Natural killer cell treated with Interleukin-12 subunit alpha and Interleukin-12 subunit beta and Interleukin-15 and Interleukin-18, amount 100 ng/mL, for 72 hours (primary cell): ENCODE measurements at regions not wholly inside any gene's neighbourhood (a gene's known extent, or its start where the extent isn't known, plus 50 kb on each side); places are given as distances from the start of the nearest gene placed in this dataset.
"Not testable (repeated sequence)": the region's sequence is repeated elsewhere in the genome, so short reads cannot be mapped to it uniquely, and the experiment has no call there.

Experiments used
- ATAC-seq, 2 donors: fragments of 150-1000 bp; cut with Tn5 transposase in 1 of 2; sonication (Bioruptor Pico), chemical (Tn5 transposase) in 1 of 2; 2 replicates each; pipeline ENCODE4 v1.10.0; 2021
- DNase-seq: peaks from one replicate; pipeline ENCODE4 v3.0.0; 2022; ENCODE audit warnings: low spot score
- H3K27ac Mint-ChIP-seq, 2 donors: 1 replicate in 1 of 2; 2 replicates in 1 of 2; pipeline ENCODE4 v1.8.0; 2022; ENCODE audit warnings: mixed read lengths in 2 of 2, mild to moderate bottlenecking in 1 of 2, moderate library complexity in 1 of 2
- H3K27me3 Mint-ChIP-seq, 2 donors: 1 replicate in 1 of 2; 2 replicates in 1 of 2; pipeline ENCODE4 v1.8.0; 2022; ENCODE audit warnings: mixed read lengths in 2 of 2
- H3K36me3 Mint-ChIP-seq: one replicate; pipeline ENCODE4 v1.8.0; 2022; ENCODE audit warnings: mixed read lengths
- H3K4me1 Mint-ChIP-seq, 2 donors: 1 replicate in 1 of 2; 2 replicates in 1 of 2; pipeline ENCODE4 v1.8.0; 2022; ENCODE audit warnings: low read depth in 2 of 2, mixed read lengths in 2 of 2, mild to moderate bottlenecking in 1 of 2
- H3K4me3 Mint-ChIP-seq: one replicate; pipeline ENCODE4 v1.8.0; 2022; ENCODE audit warnings: mixed read lengths
- H3K9me3 Mint-ChIP-seq: 2 replicates; pipeline ENCODE4 v1.8.0; 2022; ENCODE audit warnings: mixed read lengths

DNA sequence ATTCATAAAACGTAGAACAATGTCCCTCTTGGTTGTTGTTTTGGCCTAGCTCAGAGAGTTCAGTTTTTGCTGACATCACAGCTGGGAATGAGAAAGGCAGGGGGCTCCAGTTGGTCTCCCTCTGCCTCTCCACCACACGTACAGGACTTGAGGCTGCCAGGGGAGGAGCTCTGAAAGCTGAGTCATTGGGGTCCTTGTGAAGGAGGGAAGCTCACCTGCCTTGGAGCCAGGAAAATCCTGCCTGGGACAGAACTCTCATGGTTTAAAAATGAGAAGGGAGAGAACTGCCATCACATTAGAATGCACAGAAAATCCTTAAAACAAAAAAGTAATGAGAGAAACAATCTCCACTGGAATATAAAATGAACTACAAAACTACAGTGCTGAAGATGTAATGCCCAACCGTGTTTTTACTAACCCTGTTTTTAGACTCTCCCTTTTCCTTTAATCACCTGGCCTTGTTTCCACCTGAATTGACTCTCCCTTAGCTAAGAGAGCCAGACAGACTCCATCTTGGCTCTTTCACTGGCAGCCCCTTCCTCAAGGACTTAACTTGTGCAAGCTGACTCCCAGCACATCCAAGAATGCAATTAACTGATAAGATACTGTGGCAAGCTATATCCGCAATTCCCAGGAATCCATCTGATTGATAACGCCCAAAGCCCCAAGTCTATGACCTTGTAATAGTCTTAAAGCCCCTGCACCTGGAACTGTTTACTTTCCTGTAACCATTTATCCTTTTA, 58.6 kb upstream of the TARP start:
- H3K27me3 Mint-ChIP-seq, H3K36me3 Mint-ChIP-seq, H3K9me3 Mint-ChIP-seq, ATAC-seq, DNase-seq: not testable (repeated sequence)
- Mint-ChIP-seq H3K4me1 (peaks cover 83 to 88% of the 10 kb centered on the region in 2 donors), H3K4me3 (peak overlapping the region; percentile 91), H3K27ac (peak overlapping the region; percentile 98 to 99)

DNA sequence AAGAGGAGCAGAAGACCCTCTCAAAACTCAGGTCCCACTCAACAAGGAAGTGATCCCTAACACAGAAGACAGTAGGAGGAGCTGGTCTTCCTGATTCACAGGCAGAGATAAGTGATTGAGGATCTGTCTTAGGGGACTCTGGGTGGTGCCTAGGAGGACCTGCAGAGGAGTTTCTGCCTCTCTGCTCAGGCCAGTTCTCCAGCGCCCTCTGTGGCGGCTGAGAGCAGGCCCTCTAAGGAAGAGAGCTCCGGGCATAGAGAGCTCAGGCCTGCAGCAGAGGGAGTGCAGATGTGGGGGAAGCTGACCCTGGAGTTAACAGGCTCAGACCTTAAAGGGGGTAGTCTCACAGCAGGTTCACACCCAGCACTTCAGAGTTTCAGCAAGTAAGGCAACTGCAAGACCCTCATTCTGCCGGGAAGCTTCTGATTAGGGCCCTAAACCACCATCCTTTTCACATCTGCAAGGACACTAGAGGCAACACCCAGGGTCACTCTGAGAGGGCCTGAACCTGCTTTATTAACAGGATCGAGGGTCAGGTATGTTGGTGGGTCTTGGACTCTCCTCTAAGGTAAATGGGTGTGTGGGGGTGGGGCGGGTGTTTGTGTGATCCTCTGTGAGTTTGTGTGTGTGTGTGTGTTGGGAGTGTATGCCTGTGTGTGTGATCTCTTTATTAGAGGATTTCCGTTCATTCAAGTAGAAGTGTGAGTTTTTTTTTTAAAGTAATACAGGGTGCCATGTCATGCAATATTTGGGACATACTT, 57.6 kb upstream of the TARP start:
- Mint-ChIP-seq H3K27me3 (no peaks in the 10 kb centered on the region), H3K4me3 (peak overlapping the region; percentile 91), H3K9me3 (no peaks in the 10 kb centered on the region), H3K4me1 (peaks cover 80 to 86% of the 10 kb centered on the region in 2 donors), H3K36me3 (no peaks in the 10 kb centered on the region), H3K27ac (peak overlapping the region; percentile 98 to 99)
- DNase-seq (peak; percentile 73), ATAC-seq (peak; percentile 74 to 77)

- peaks cover 78 to 83% of the 10 kb centered on the region in 2 donors for H3K4me1 Mint-ChIP-seq
- DNase-seq, result no peak
These were observed 56.6 kb upstream of the TARP start for GRCh38 chr7:38330039-38330438.

DNA sequence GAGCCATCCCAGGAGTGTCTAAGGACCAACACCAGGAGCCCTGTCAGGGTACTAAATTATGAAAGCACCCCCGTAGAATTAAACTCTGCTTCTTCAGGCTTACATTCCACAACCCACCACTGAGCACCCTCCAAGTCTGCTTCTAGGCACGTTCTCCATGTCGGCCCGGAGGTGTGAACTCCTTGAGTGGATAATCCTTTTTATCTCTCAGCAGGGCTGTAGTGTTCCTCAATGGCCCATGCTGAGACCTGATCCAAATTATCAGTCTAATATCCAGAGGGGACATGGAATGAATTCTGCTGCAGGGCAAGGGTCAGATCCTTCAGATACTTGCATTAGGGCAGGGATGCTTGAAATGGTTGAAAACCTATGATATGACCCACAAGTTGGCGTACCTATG, 55.9 kb upstream of the TARP start:
- H3K27ac Mint-ChIP-seq, result peak overlapping the region; percentile 98 to 99
- no peak for DNase-seq
- no peaks in the 10 kb centered on the region for H3K27me3 Mint-ChIP-seq
- no peak overlapping the region for H3K4me3 Mint-ChIP-seq
- ATAC-seq, result no peak
- no peaks in the 10 kb centered on the region for H3K36me3 Mint-ChIP-seq
- H3K9me3 Mint-ChIP-seq, result no peaks in the 10 kb centered on the region
- peaks cover 73 to 76% of the 10 kb centered on the region in 2 donors for H3K4me1 Mint-ChIP-seq

More at GRCh38 chr7:38330039-38330438, 56.6 kb upstream of the TARP start:
- peak overlapping the region; percentile 98 to 99 for H3K27ac Mint-ChIP-seq
- no peaks in the 10 kb centered on the region for H3K36me3 Mint-ChIP-seq
- H3K4me3 Mint-ChIP-seq, result peak overlapping the region; percentile 91
- H3K9me3 Mint-ChIP-seq, result no peaks in the 10 kb centered on the region
- ATAC-seq, result peak; percentile 41 to 66
- no peaks in the 10 kb centered on the region for H3K27me3 Mint-ChIP-seq

GRCh38 chr7:38328814-38329213, 55.4 kb upstream of the TARP start:
- DNase-seq (no peak), ATAC-seq (no peak)
- Mint-ChIP-seq H3K27me3 (no peaks in the 10 kb centered on the region), H3K4me1 (peaks cover 73 to 75% of the 10 kb centered on the region in 2 donors), H3K27ac (peak overlapping the region; percentile 98 to 99), H3K36me3 (no peaks in the 10 kb centered on the region), H3K9me3 (no peaks in the 10 kb centered on the region), H3K4me3 (no peak overlapping the region)

DNA sequence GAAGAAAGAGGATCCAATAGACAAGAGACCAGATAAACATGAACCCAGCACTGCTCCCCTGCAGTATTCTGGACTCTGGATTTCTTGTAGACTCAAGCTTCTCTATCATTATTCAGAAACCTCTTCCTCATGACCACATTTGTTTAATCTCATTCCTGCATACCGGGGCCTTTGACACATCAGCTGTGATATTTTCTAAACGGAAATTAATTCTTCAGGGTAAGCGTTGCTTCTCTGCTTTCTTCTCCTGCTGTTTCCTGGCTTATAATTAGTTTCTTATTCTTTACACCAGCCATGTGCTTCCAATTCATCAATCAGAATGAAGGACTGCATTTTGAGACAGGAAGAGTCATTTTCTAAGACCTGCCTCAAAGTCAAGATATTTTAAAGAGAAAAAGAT, 54.2 kb upstream of the TARP start:
- no peaks in the 10 kb centered on the region for H3K9me3 Mint-ChIP-seq
- no peak for ATAC-seq
- H3K27ac Mint-ChIP-seq, result peak overlapping the region; percentile 74 to 95
- no peaks in the 10 kb centered on the region for H3K36me3 Mint-ChIP-seq
- H3K4me3 Mint-ChIP-seq, result peak overlapping the region; percentile 70
- peaks cover 79 to 82% of the 10 kb centered on the region in 2 donors for H3K4me1 Mint-ChIP-seq
- DNase-seq, result no peak
- H3K27me3 Mint-ChIP-seq, result no peaks in the 10 kb centered on the region
